ENCODE measurements at regions not wholly inside any gene's neighbourhood (a gene's known extent, or its start where the extent isn't known, plus 50 kb on each side); places are given as distances from the start of the nearest gene placed in this dataset.

- DNase-seq (ENCODE audit: low read depth), result no peak
Measured at GRCh38 chr4:145427991-145428390, 53.7 kb upstream of the SMAD1 start.

- no peak for DNase-seq (ENCODE audit: low read depth)
Measured at GRCh38 chr4:145427221-145427620, 54.4 kb upstream of the SMAD1 start.

GRCh38 chr4:145423017-145423708 is 58.5 kb upstream of the SMAD1 start:
- no peak for DNase-seq (ENCODE audit: low read depth)

GRCh38 chr4:145420595-145421214 is 60.9 kb upstream of the SMAD1 start:
- DNase-seq (ENCODE audit: low read depth), result no peak

GRCh38 chr4:145418739-145419138 is 62.9 kb upstream of the SMAD1 start:
- DNase-seq (ENCODE audit: low read depth), result no peak

GRCh38 chr4:145417348-145418130 is 64.1 kb upstream of the SMAD1 start:
- DNase-seq (ENCODE audit: low read depth), result no peak

GRCh38 chr4:145414841-145415240 is 66.8 kb upstream of the SMAD1 start:
- DNase-seq (ENCODE audit: low read depth), result peak; percentile 62

GRCh38 chr4:145414226-145414625 is 67.4 kb upstream of the SMAD1 start:
- peak; percentile 72 for DNase-seq (ENCODE audit: low read depth)

- no peak for DNase-seq (ENCODE audit: low read depth)
Measured at GRCh38 chr4:145406970-145407369, 74.7 kb upstream of the SMAD1 start.

- DNase-seq (ENCODE audit: low read depth), result no peak
Measured at GRCh38 chr4:145404761-145405160, 76.9 kb upstream of the SMAD1 start.

GRCh38 chr4:145396581-145396980 is 85.1 kb upstream of the SMAD1 start:
- DNase-seq (ENCODE audit: low read depth), result no peak

- no peak for DNase-seq (ENCODE audit: low read depth)
Measured at GRCh38 chr4:145390571-145390970, 91.1 kb upstream of the SMAD1 start.

- no peak for DNase-seq (ENCODE audit: low read depth)
Measured at GRCh38 chr4:145389550-145389949, 92.1 kb upstream of the SMAD1 start.

GRCh38 chr4:145388043-145388442 is 93.6 kb upstream of the SMAD1 start:
- no peak for DNase-seq (ENCODE audit: low read depth)

GRCh38 chr4:145387079-145387478 is 94.6 kb upstream of the SMAD1 start:
- no peak for DNase-seq (ENCODE audit: low read depth)

GRCh38 chr4:145381163-145381562 is 100.5 kb upstream of the SMAD1 start:
- no peak for DNase-seq (ENCODE audit: low read depth)

- no peak for DNase-seq (ENCODE audit: low read depth)
Measured at GRCh38 chr4:145380123-145380522, 101.5 kb upstream of the SMAD1 start.

GRCh38 chr4:145375416-145375815 is 106.2 kb upstream of the SMAD1 start:
- no peak for DNase-seq (ENCODE audit: low read depth)

GRCh38 chr4:145352438-145353145 is 129.1 kb upstream of the SMAD1 start:
- DNase-seq (ENCODE audit: low read depth), result no peak

- DNase-seq (ENCODE audit: low read depth), result no peak
Measured at GRCh38 chr4:145351922-145352321, 129.7 kb upstream of the SMAD1 start.

- no peak for DNase-seq (ENCODE audit: low read depth)
Measured at GRCh38 chr4:145351162-145351561, 130.5 kb upstream of the SMAD1 start.

GRCh38 chr4:145348291-145348690 is 133.4 kb upstream of the SMAD1 start:
- DNase-seq (ENCODE audit: low read depth), result no peak
